Stomach (tissue), 8 donors: ENCODE measurements at regions not wholly inside any gene's neighbourhood (a gene's known extent, or its start where the extent isn't known, plus 50 kb on each side); places are given as distances from the start of the nearest gene placed in this dataset.
"Not testable (repeated sequence)": the region's sequence is repeated elsewhere in the genome, so short reads cannot be mapped to it uniquely, and the experiment has no call there.

Source experiments
- DNase-seq, 2 donors: peaks; one replicate each; pipeline versions ENCODE4 v3.0.0 to v3.0.0-alpha.2; 2013 to 2019
- H3K27ac ChIP-seq, 5 donors: fragments of 200-600 bp in 4 of 5; sonication (generic) in 4 of 5; one replicate each; pipeline ENCODE4 v1.5.1; 2013 to 2019; ENCODE audit warnings: mild to moderate bottlenecking in 1 of 5, moderate library complexity in 1 of 5
- H3K27me3 ChIP-seq, 3 donors: fragments of 200-600 bp; sonication (generic); one replicate each; pipeline ENCODE4 v1.5.1; 2017 to 2019; ENCODE audit warnings: mixed run types in 1 of 3
- H3K36me3 ChIP-seq, 4 donors: fragments of 200-600 bp; sonication (generic); 1 replicate in 3 of 4; 2 replicates in 1 of 4; pipeline ENCODE4 v1.5.1; 2016 to 2019
- H3K4me1 ChIP-seq, 4 donors: fragments of 200-600 bp; sonication (generic); one replicate each; pipeline ENCODE4 v1.5.1; 2016 to 2019
- H3K4me3 ChIP-seq, 4 donors: fragments of 200-600 bp; sonication (generic) in 3 of 4; one replicate each; pipeline ENCODE4 v1.5.1; 2016 to 2019; ENCODE audit warnings: mild to moderate bottlenecking in 1 of 4
- H3K9me3 ChIP-seq, 4 donors: fragments of 200-600 bp; sonication (generic); one replicate each; pipeline ENCODE4 v1.5.1; 2016 to 2019
- CTCF ChIP-seq, 7 experiments: fragments of 450-650 bp in 4 of 7; fragments of 200-600 bp in 3 of 7; sonication (generic) in 3 of 7; IDR thresholded peaks; one replicate each; pipeline ENCODE4 v1.5.1; 2016 to 2019; ENCODE audit warnings: antibody characterized with exemption in 7 of 7, control low read depth in 2 of 7, mild to moderate bottlenecking in 1 of 7
- EP300 ChIP-seq: sonication (generic); formaldehyde crosslinking; IDR thresholded peaks from one replicate; pipeline ENCODE4 v1.6.1; 2017; ENCODE audit warnings: antibody characterized with exemption
- POLR2A ChIP-seq, 4 donors: fragments of 450-650 bp; IDR thresholded peaks; one replicate each; pipeline ENCODE4 v1.6.1; 2016; ENCODE audit warnings: antibody characterized with exemption in 4 of 4, control low read depth in 2 of 4, mild to moderate bottlenecking in 1 of 4, moderate library complexity in 1 of 4
- POLR2AphosphoS5 ChIP-seq, 3 donors: sonication (generic); formaldehyde crosslinking; IDR thresholded peaks; one replicate each; pipeline ENCODE4 v1.6.1; 2016; ENCODE audit warnings: antibody characterized with exemption in 3 of 3
- WGBS, 5 donors: extraction: QIAGEN DNeasy Blood & Tissue Kit in 3 of 5; methylation state at CpG; one replicate each; pipeline versions ENCODE4 v1.1.5 to v1.1.7; 2013 to 2018; 5-methylcytosine and 5-hydroxymethylcytosine counted together
- intact Hi-C: fragments of 100-400 bp; cut with DNase I; formaldehyde crosslinking; loops from one replicate; pipeline ENCODE4 v1.15.1; 2023; ENCODE audit warnings: low total_unique reads
- donor health status: healthy with polysubstance abuse.
- donor health status: Bipolar disorder and iron deficiency.
- donor health status: healthy.

DNA sequence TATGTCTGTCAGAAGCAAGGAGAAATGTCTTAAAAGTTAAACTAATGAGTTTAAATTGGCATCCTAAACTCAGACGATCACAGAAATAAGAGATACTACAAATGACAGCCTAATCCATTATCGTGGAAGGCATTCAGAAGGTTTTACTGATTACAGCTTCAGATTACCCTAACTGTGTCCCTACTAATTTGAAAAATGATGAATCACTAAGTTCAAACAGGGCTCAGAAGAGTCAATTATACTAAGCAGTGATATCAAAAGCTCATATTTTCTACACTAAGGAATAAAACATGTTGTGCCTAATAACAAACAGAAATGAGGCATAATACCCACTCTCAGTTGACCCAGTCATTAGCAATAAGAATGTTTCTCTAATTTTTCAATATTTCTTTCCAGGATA lies 152.0 kb upstream of the NRBF2 start:
- Histone ChIP-seq H3K4me3 (no peak overlapping the region), H3K27me3 (no peaks in the 10 kb centered on the region), H3K4me1 (no peaks in the 10 kb centered on the region), H3K9me3 (no peaks in the 10 kb centered on the region), H3K36me3 (no peaks in the 10 kb centered on the region), H3K27ac (no peak overlapping the region)
- no peak for DNase-seq
- TF ChIP-seq EP300 (no peak), CTCF (IDR thresholded peaks at IDR 0.05) (no peak), POLR2AphosphoS5 (IDR thresholded peaks at IDR 0.05) (no peak), POLR2A (IDR thresholded peaks at IDR 0.05) (no peak)
- 34 to 68% (median 39%) methylated on average over 2 of the region's 2 CpGs for WGBS, 5 donors
- intact Hi-C loops: no loop called here

GRCh38 chr10:62980687-62981086 lies 152.4 kb upstream of the NRBF2 start:
- peaks cover 0 to 2% (median under 1%) of the 10 kb centered on the region in 4 donors for H3K9me3 ChIP-seq
- H3K4me3 ChIP-seq: no peak overlapping the region
- H3K4me1 ChIP-seq: no peaks in the 10 kb centered on the region
- intact Hi-C loops: no loop called here
- 22 to 41% (median 28%) methylated on average over 5 of the region's 5 CpGs for WGBS, 5 donors
- H3K27ac ChIP-seq: no peak overlapping the region
- H3K27me3 ChIP-seq: no peaks in the 10 kb centered on the region
- no peaks in the 10 kb centered on the region for H3K36me3 ChIP-seq
- no peak for DNase-seq
- TF ChIP-seq POLR2A (IDR thresholded peaks at IDR 0.05): no peak
- TF ChIP-seq CTCF (IDR thresholded peaks at IDR 0.05): no peak
- no peak for TF ChIP-seq EP300
- TF ChIP-seq POLR2AphosphoS5 (IDR thresholded peaks at IDR 0.05): no peak

DNA sequence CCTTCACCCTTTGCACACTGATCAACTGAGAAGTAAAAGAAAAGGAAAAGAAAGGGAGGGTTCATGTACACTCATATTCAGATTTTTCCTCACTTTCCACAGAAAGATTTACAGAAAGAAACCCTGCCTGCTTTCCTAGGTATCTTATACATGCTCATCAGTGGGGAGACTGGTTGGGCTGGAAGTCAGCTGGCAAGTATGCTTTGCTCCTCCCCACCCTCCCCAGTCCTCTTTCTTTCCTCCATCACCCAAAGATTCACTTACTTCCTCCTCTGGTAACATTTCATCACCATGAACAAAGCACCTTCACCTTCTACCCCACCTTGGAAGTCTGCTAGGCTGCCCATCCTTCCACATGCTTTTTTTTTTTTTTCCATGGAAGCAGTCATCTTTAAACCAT lies 153.2 kb upstream of the NRBF2 start:
- Histone ChIP-seq H3K27ac (no peak overlapping the region), H3K9me3 (peaks cover 0 to 10% (median 6%) of the 10 kb centered on the region in 4 donors), H3K4me1 (no peaks in the 10 kb centered on the region), H3K4me3 (no peak overlapping the region), H3K36me3 (no peaks in the 10 kb centered on the region), H3K27me3 (no peaks in the 10 kb centered on the region)
- intact Hi-C loops: no loop called here
- no peak for DNase-seq
- TF ChIP-seq EP300: no peak

- intact Hi-C loops: no loop called here
- no peak for DNase-seq
- 60 to 74% (median 69%) methylated on average over 4 of the region's 4 CpGs for WGBS, 5 donors
- Histone ChIP-seq H3K9me3 (peaks cover 0 to 21% (median 11%) of the 10 kb centered on the region in 4 donors), H3K4me1 (no peaks in the 10 kb centered on the region), H3K27me3 (no peaks in the 10 kb centered on the region), H3K27ac (no peak overlapping the region), H3K36me3 (no peaks in the 10 kb centered on the region), H3K4me3 (no peak overlapping the region)
- TF ChIP-seq POLR2AphosphoS5 (IDR thresholded peaks at IDR 0.05): no peak
- TF ChIP-seq POLR2A (IDR thresholded peaks at IDR 0.05): no peak
- TF ChIP-seq CTCF (IDR thresholded peaks at IDR 0.05): no peak
- no peak for TF ChIP-seq EP300
Observed at GRCh38 chr10:62978482-62978881, 154.6 kb upstream of the NRBF2 start.

DNA sequence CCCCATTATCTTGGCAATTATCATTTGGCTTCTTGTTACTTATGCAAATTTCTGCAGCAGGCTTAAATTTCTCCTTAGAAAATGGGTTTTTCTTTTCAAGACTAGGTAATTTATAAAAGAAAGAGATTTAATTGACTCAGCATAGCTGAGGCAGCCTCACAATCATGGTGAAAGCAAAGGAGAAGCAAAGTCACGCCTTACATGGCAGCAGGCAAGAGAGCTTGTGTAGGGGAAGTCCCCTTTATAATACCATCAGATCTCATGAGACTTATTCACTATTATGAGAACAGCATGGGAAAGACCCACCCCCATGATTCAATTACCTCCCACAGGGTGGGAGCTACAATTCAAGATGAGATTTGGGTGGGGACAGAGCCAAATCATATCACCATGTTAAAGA lies 158.3 kb upstream of the NRBF2 start:
- intact Hi-C loops: not testable (repeated sequence)
- 72 to 85% (median 74%) methylated on average over 1 of the region's 1 CpG for WGBS, 5 donors

GRCh38 chr10:62972103-62972502 lies 155.9 kb upstream of the EGR2 start:
- Histone ChIP-seq H3K36me3 (no peaks in the 10 kb centered on the region), H3K4me1 (no peaks in the 10 kb centered on the region), H3K9me3 (peaks cover 0 to 21% (median 11%) of the 10 kb centered on the region in 4 donors), H3K27ac (no peak overlapping the region), H3K27me3 (no peaks in the 10 kb centered on the region), H3K4me3 (no peak overlapping the region)
- no peak for DNase-seq
- intact Hi-C loops: no loop called here
- no peak for TF ChIP-seq CTCF (IDR thresholded peaks at IDR 0.05)
- no peak for TF ChIP-seq EP300
- no peak for TF ChIP-seq POLR2A (IDR thresholded peaks at IDR 0.05)
- TF ChIP-seq POLR2AphosphoS5 (IDR thresholded peaks at IDR 0.05): no peak

More for the DNA sequence above, 158.3 kb upstream of the NRBF2 start:
- not testable (repeated sequence) for H3K27me3 ChIP-seq, DNase-seq, H3K4me1 ChIP-seq, H3K4me3 ChIP-seq, H3K36me3 ChIP-seq, H3K27ac ChIP-seq
- H3K9me3 ChIP-seq: peaks cover 0 to 21% (median 11%) of the 10 kb centered on the region in 4 donors
